ENCODE measurements at regions not wholly inside any gene's neighbourhood (a gene's known extent, or its start where the extent isn't known, plus 50 kb on each side); places are given as distances from the start of the nearest gene placed in this dataset.
"Not testable (repeated sequence)": the region's sequence is repeated elsewhere in the genome, so short reads cannot be mapped to it uniquely, and the experiment has no call there.

DNA sequence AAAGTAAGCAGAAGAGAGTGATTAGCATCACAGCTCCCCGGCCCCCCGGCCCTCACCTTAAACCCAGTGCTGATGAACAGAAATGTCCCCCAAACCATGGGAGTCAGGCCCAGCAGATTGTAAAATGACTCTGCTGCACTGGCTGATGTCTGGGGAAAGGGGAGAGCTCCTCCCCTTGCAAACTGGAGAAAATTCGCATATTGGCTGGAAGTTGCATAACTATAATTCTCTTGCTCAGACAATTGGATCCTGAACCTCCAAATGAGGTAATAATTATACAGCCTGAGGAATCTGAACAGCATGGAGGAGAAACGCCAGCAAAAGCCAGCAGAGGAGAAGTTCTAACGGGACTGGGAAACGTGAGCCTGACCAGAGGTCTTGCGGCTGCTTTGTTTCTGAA is 109.7 kb downstream of the C16orf95 start:
- Histone ChIP-seq H3K36me3 (ENCODE audit: control insufficient read depth, insufficient read depth, low read length) (no peaks in the 10 kb centered on the region), H3K4me3 (replicated peaks; ENCODE audit: low read depth, low read length) (no peak overlapping the region), H3K27me3 (replicated peaks; ENCODE audit: control insufficient read depth, insufficient read depth, low read length) (no peaks in the 10 kb centered on the region; the same call in 1 of the 2 replicates)
- no peak for DNase-seq (ENCODE audit: extremely low read depth, insufficient read length)
- TF ChIP-seq, protein P1, sequence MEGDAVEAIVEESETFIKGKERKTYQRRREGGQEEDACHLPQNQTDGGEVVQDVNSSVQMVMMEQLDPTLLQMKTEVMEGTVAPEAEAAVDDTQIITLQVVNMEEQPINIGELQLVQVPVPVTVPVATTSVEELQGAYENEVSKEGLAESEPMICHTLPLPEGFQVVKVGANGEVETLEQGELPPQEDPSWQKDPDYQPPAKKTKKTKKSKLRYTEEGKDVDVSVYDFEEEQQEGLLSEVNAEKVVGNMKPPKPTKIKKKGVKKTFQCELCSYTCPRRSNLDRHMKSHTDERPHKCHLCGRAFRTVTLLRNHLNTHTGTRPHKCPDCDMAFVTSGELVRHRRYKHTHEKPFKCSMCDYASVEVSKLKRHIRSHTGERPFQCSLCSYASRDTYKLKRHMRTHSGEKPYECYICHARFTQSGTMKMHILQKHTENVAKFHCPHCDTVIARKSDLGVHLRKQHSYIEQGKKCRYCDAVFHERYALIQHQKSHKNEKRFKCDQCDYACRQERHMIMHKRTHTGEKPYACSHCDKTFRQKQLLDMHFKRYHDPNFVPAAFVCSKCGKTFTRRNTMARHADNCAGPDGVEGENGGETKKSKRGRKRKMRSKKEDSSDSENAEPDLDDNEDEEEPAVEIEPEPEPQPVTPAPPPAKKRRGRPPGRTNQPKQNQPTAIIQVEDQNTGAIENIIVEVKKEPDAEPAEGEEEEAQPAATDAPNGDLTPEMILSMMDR (IDR thresholded peaks at IDR 0.05; ENCODE audit: insufficient read depth, low read length, poor library complexity, severe bottlenecking) = no peak

DNA sequence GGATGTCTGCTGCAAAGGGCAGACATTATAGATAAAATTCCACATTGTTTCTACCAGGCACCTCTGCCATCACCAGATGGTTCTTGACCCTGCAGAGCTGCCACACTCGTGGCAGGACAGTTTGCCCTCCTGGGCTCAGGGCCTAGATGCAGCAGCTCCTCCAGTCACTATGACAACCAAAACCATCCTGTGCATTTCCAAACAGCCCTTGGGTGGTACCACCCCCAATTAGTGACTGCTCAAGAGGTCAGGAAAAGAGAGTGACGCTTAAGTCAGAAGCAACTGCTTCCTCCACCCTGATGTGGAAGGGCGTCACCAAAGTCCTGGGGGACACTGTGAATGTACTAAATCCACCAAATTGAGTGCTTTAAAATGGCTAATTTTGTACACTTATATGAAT is 109.2 kb downstream of the C16orf95 start:
- no peak for DNase-seq (ENCODE audit: extremely low read depth, insufficient read length)
- Histone ChIP-seq H3K27me3 (replicated peaks; ENCODE audit: control insufficient read depth, insufficient read depth, low read length) (no peaks in the 10 kb centered on the region), H3K36me3 (ENCODE audit: control insufficient read depth, insufficient read depth, low read length) (no peaks in the 10 kb centered on the region), H3K4me3 (replicated peaks; ENCODE audit: low read depth, low read length) (no peak overlapping the region)
- TF ChIP-seq, protein P1 (IDR thresholded peaks at IDR 0.05; ENCODE audit: insufficient read depth, low read length, poor library complexity, severe bottlenecking) = no peak

DNA sequence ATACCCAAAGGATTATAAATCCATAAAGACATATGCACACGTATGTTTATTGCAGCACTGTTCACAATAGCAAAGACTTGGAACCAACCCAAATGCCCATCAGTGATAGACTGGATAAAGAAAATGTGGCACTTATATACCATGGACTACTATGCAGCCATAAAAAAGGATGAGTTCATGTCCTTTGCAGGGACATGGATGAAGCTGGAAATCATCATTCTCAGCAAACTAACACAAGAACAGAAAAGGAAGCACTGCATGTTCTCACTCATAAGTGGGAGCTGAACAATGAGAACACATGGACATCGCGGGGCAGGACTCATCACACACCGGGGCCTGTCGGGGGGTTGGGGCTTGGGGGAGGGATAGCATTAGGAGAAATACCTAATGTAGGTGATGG is 108.2 kb downstream of the C16orf95 start:
- H3K4me3 ChIP-seq (replicated peaks; ENCODE audit: low read depth, low read length); DNase-seq (ENCODE audit: extremely low read depth, insufficient read length); H3K36me3 ChIP-seq (ENCODE audit: control insufficient read depth, insufficient read depth, low read length); H3K27me3 ChIP-seq (replicated peaks; ENCODE audit: control insufficient read depth, insufficient read depth, low read length): not testable (repeated sequence)

DNA sequence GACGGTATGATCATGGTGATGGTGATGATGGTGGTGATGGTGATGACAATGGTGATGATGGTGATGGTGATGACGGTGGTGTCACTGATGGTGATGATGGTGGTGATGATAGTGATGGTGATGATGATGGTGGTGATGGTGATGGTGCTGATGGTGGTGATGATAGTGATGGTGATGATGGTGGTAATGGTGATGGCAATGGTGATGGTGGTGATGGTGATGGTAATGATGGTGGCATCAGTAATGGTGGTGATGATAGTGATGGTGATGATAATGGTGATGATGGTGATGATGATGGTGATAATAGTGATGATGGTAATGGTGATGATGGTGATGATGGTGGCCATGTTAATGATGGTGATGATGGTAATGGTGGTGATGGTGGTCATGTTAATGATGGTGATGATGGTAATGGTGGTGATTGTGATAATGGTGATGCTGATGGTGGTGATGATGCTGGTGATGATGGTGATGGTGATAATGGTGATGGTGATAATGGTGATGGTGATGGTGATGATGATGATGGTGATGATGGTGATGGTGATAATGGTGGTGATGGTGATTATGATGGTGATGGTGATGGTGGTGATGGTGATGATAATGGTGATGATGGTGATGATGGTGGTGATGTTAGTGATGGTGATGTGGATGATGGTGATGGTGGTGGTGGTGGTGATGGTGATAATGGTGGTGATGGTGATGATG is 107.2 kb downstream of the C16orf95 start:
- Histone ChIP-seq H3K27me3 (replicated peaks; ENCODE audit: control insufficient read depth, insufficient read depth, low read length) (no peaks in the 10 kb centered on the region), H3K36me3 (ENCODE audit: control insufficient read depth, insufficient read depth, low read length) (no peaks in the 10 kb centered on the region), H3K4me3 (replicated peaks; ENCODE audit: low read depth, low read length) (no peak overlapping the region)
- DNase-seq (ENCODE audit: extremely low read depth, insufficient read length) = no peak
- TF ChIP-seq, protein P1 (IDR thresholded peaks at IDR 0.05; ENCODE audit: insufficient read depth, low read length, poor library complexity, severe bottlenecking) = no peak

DNA sequence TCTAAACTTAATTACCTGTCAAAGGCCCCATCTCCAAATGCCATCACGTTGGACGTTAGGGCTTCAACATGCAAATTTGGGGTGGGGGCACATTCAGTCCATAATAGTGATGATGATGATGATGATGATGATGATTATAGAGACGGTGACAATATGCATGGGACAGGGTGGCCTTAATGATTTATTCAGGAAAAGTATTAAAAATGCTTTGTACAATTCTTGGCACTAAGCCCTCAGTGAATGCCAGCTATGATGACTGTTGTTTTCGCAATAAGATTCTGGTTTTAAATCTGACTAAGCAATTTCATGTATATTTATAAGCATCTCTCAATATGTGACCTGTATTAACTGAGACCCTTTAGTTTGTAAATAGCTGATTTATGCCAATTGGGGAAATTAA is 106.3 kb downstream of the C16orf95 start:
- H3K27me3 ChIP-seq (replicated peaks; ENCODE audit: control insufficient read depth, insufficient read depth, low read length) = no peaks in the 10 kb centered on the region
- TF ChIP-seq, protein P1 (IDR thresholded peaks at IDR 0.05; ENCODE audit: insufficient read depth, low read length, poor library complexity, severe bottlenecking) = no peak
- H3K36me3 ChIP-seq (ENCODE audit: control insufficient read depth, insufficient read depth, low read length) = no peaks in the 10 kb centered on the region
- H3K4me3 ChIP-seq (replicated peaks; ENCODE audit: low read depth, low read length) = no peak overlapping the region
- no peak for DNase-seq (ENCODE audit: extremely low read depth, insufficient read length)

DNA sequence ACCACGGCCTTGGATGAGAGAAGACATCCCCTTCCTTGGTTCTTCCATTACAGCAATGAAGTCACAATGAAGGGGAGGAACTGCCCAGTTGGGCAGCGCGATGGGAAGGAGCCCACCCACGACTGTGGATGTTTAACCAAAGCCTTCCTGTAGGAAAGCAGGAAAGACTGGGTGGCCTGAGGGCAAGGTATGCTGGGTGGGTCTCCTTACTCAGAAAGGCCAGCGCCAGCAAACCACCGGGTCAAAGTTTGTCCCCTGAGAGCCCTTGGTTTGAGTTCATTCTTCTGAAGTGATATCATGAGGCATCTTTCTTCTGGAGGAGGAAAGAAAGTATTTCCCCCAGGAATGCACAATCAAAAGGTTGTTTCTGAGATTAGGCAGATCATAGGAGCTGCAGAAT is 105.2 kb downstream of the C16orf95 start:
- TF ChIP-seq, protein P1 (IDR thresholded peaks at IDR 0.05; ENCODE audit: insufficient read depth, low read length, poor library complexity, severe bottlenecking) = no peak
- DNase-seq (ENCODE audit: extremely low read depth, insufficient read length) = no peak
- no peaks in the 10 kb centered on the region for H3K27me3 ChIP-seq (replicated peaks; ENCODE audit: control insufficient read depth, insufficient read depth, low read length)
- no peak overlapping the region for H3K4me3 ChIP-seq (replicated peaks; ENCODE audit: low read depth, low read length)
- H3K36me3 ChIP-seq (ENCODE audit: control insufficient read depth, insufficient read depth, low read length) = no peaks in the 10 kb centered on the region

All from GM06990 (cell line).